ENCODE measurements at regions not wholly inside any gene's neighbourhood (a gene's known extent, or its start where the extent isn't known, plus 50 kb on each side); places are given as distances from the start of the nearest gene placed in this dataset.

- peak; percentile 17 for DNase-seq (ENCODE audit: low spot score)
Observed at GRCh38 chr12:24605916-24606315, 343.0 kb downstream of the BCAT1 start.

- DNase-seq (ENCODE audit: low spot score): no peak
Observed at GRCh38 chr12:24605466-24605865, 343.4 kb downstream of the BCAT1 start.

GRCh38 chr12:24603371-24603770 is 345.5 kb downstream of the BCAT1 start:
- no peak for DNase-seq (ENCODE audit: low spot score)

- no peak for DNase-seq (ENCODE audit: low spot score)
Observed at GRCh38 chr12:24600996-24601395, 347.9 kb downstream of the BCAT1 start.

GRCh38 chr12:24600551-24600950 is 348.4 kb downstream of the BCAT1 start:
- no peak for DNase-seq (ENCODE audit: low spot score)

GRCh38 chr12:24599736-24600135 is 349.2 kb downstream of the BCAT1 start:
- DNase-seq (ENCODE audit: low spot score): no peak

- DNase-seq (ENCODE audit: low spot score): no peak
Observed at GRCh38 chr12:24597580-24597979, 351.3 kb downstream of the BCAT1 start.

GRCh38 chr12:24596768-24597388 is 352.0 kb downstream of the BCAT1 start:
- DNase-seq (ENCODE audit: low spot score): peak; percentile 66

GRCh38 chr12:24595652-24596235 is 353.2 kb downstream of the BCAT1 start:
- peak; percentile 55 for DNase-seq (ENCODE audit: low spot score)

GRCh38 chr12:24591715-24592440 is 357.0 kb downstream of the BCAT1 start:
- DNase-seq (ENCODE audit: low spot score): no peak

GRCh38 chr12:24591079-24591626 is 357.7 kb downstream of the BCAT1 start:
- no peak for DNase-seq (ENCODE audit: low spot score)

GRCh38 chr12:24586293-24586692 is 362.6 kb downstream of the BCAT1 start:
- no peak for DNase-seq (ENCODE audit: low spot score)

GRCh38 chr12:24584032-24584675 is 364.7 kb downstream of the BCAT1 start:
- DNase-seq (ENCODE audit: low spot score): no peak

- DNase-seq (ENCODE audit: low spot score): no peak
Observed at GRCh38 chr12:24582954-24583601, 365.8 kb downstream of the BCAT1 start.

- peak; percentile 37 for DNase-seq (ENCODE audit: low spot score)
Observed at GRCh38 chr12:24574538-24574937, 374.4 kb downstream of the BCAT1 start.

- DNase-seq (ENCODE audit: low spot score): no peak
Observed at GRCh38 chr12:24573621-24574020, 375.3 kb downstream of the BCAT1 start.

GRCh38 chr12:24565300-24565699 is 383.6 kb downstream of the BCAT1 start:
- DNase-seq (ENCODE audit: low spot score): no peak

- peak; percentile 83 for DNase-seq (ENCODE audit: low spot score)
Observed at GRCh38 chr12:24562771-24563431, 386.0 kb downstream of the BCAT1 start.

- peak; percentile 72 for DNase-seq (ENCODE audit: low spot score)
Observed at GRCh38 chr12:24561882-24562770, 386.8 kb downstream of the BCAT1 start.

- DNase-seq (ENCODE audit: low spot score): peak; percentile 56
Observed at GRCh38 chr12:24561411-24561871, 387.5 kb downstream of the BCAT1 start.

All from SK-N-DZ (cell line).